ENCODE measurements at regions not wholly inside any gene's neighbourhood (a gene's known extent, or its start where the extent isn't known, plus 50 kb on each side); places are given as distances from the start of the nearest gene placed in this dataset.

DNA sequence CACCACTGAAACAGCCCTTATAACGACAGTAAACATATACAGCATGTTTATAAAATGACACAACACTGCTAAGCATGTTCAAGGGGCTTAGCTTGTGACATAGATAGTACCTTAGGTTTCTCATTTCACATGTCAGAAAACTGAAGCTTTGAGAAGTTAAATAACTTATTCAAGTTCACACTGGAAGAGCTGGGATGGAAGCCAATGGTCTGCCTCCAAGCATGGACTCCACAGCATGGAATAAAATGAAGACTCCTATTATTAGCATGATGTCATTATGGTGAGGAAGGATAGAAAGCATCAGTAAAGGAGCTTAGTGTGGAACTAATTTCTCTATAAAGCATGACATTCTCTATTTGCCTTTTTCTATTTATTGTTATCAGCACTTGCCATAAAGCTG is 316.7 kb downstream of the PLK2 start:
- TF ChIP-seq CTCF (IDR thresholded peaks at IDR 0.05; ENCODE audit: insufficient read depth, low read depth, low read length) (no peak), EZH2 (IDR thresholded peaks at IDR 0.05; ENCODE audit: insufficient read depth, low read length) (no peak)
- no peaks in the 10 kb centered on the region for H3K4me1 ChIP-seq (ENCODE audit: insufficient read depth, low read length)
- no peaks in the 10 kb centered on the region for H3K9me3 Mint-ChIP-seq (ENCODE audit: unreplicated experiment)

GRCh38 chr5:58138791-58139190 is 321.1 kb downstream of the PLK2 start:
- Histone ChIP-seq H3K79me2 (ENCODE audit: insufficient read depth, low read length) (no peaks in the 10 kb centered on the region), H3K27ac (ENCODE audit: low read depth, low read length) (no peak overlapping the region), H4K20me1 (ENCODE audit: insufficient read depth, low read length) (no peaks in the 10 kb centered on the region), H3K9ac (ENCODE audit: low read length) (no peak overlapping the region), H3K27me3 (ENCODE audit: insufficient read depth, low read length) (no peaks in the 10 kb centered on the region), H3K4me3 (ENCODE audit: insufficient read depth, low read depth, low read length) (no peak overlapping the region), H3K4me2 (ENCODE audit: low read length) (no peak overlapping the region), H3K36me3 (ENCODE audit: insufficient read depth, low read length) (no peaks in the 10 kb centered on the region), H3K9me3 (ENCODE audit: insufficient read depth, low read depth, low read length) (no peaks in the 10 kb centered on the region), H2AFZ (ENCODE audit: low read depth, low read length) (no peak overlapping the region), H3K4me1 (ENCODE audit: insufficient read depth, low read length) (peaks cover 11% of the 10 kb centered on the region)
- no peak for FAIRE-seq
- no peak for DNase-seq (ENCODE audit: low read depth)
- TF ChIP-seq CTCF (IDR thresholded peaks at IDR 0.05; ENCODE audit: insufficient read depth, low read depth, low read length): no peak
- TF ChIP-seq EZH2 (IDR thresholded peaks at IDR 0.05; ENCODE audit: insufficient read depth, low read length): no peak
- Mint-ChIP-seq H3K27me3 (ENCODE audit: low read depth, unreplicated experiment) (no peaks in the 10 kb centered on the region), H3K9me3 (ENCODE audit: unreplicated experiment) (no peaks in the 10 kb centered on the region), H3K27ac (ENCODE audit: unreplicated experiment) (no peak overlapping the region), H3K4me3 (ENCODE audit: unreplicated experiment) (no peak overlapping the region), H3K4me1 (ENCODE audit: low read depth, unreplicated experiment) (peaks cover 9% of the 10 kb centered on the region), H3K36me3 (ENCODE audit: low read depth, unreplicated experiment) (no peaks in the 10 kb centered on the region)

More for the DNA sequence above, 316.7 kb downstream of the PLK2 start:
- Mint-ChIP-seq H3K4me3 (ENCODE audit: unreplicated experiment) (no peak overlapping the region), H3K36me3 (ENCODE audit: low read depth, unreplicated experiment) (no peaks in the 10 kb centered on the region), H3K27ac (ENCODE audit: unreplicated experiment) (no peak overlapping the region), H3K27me3 (ENCODE audit: low read depth, unreplicated experiment) (no peaks in the 10 kb centered on the region), H3K4me1 (ENCODE audit: low read depth, unreplicated experiment) (no peaks in the 10 kb centered on the region)
- Histone ChIP-seq H3K36me3 (ENCODE audit: insufficient read depth, low read length) (no peaks in the 10 kb centered on the region), H3K4me2 (ENCODE audit: low read length) (no peak overlapping the region), H3K9ac (ENCODE audit: low read length) (no peak overlapping the region), H3K4me3 (ENCODE audit: insufficient read depth, low read depth, low read length) (no peak overlapping the region), H3K27ac (ENCODE audit: low read depth, low read length) (no peak overlapping the region), H3K27me3 (ENCODE audit: insufficient read depth, low read length) (no peaks in the 10 kb centered on the region), H2AFZ (ENCODE audit: low read depth, low read length) (no peak overlapping the region), H4K20me1 (ENCODE audit: insufficient read depth, low read length) (no peaks in the 10 kb centered on the region), H3K79me2 (ENCODE audit: insufficient read depth, low read length) (no peaks in the 10 kb centered on the region), H3K9me3 (ENCODE audit: insufficient read depth, low read depth, low read length) (no peaks in the 10 kb centered on the region)
- DNase-seq (ENCODE audit: low read depth): no peak
- FAIRE-seq: no peak

GRCh38 chr5:58136406-58136805 is 323.5 kb downstream of the PLK2 start:
- peaks cover 11% of the 10 kb centered on the region for H3K4me1 ChIP-seq (ENCODE audit: insufficient read depth, low read length)
- FAIRE-seq: no peak
- no peak overlapping the region for H3K9ac ChIP-seq (ENCODE audit: low read length)
- no peaks in the 10 kb centered on the region for H3K27me3 Mint-ChIP-seq (ENCODE audit: low read depth, unreplicated experiment)
- H3K27ac Mint-ChIP-seq (ENCODE audit: unreplicated experiment): no peak overlapping the region
- no peaks in the 10 kb centered on the region for H3K9me3 Mint-ChIP-seq (ENCODE audit: unreplicated experiment)
- no peak overlapping the region for H2AFZ ChIP-seq (ENCODE audit: low read depth, low read length)
- no peak overlapping the region for H3K27ac ChIP-seq (ENCODE audit: low read depth, low read length)
- peaks cover 9% of the 10 kb centered on the region for H3K4me1 Mint-ChIP-seq (ENCODE audit: low read depth, unreplicated experiment)
- TF ChIP-seq CTCF (IDR thresholded peaks at IDR 0.05; ENCODE audit: insufficient read depth, low read depth, low read length): no peak
- no peak for TF ChIP-seq EZH2 (IDR thresholded peaks at IDR 0.05; ENCODE audit: insufficient read depth, low read length)
- H3K4me3 Mint-ChIP-seq (ENCODE audit: unreplicated experiment): no peak overlapping the region
- no peak for DNase-seq (ENCODE audit: low read depth)
- H3K36me3 Mint-ChIP-seq (ENCODE audit: low read depth, unreplicated experiment): no peaks in the 10 kb centered on the region
- no peaks in the 10 kb centered on the region for H3K36me3 ChIP-seq (ENCODE audit: insufficient read depth, low read length)
- no peak overlapping the region for H3K4me2 ChIP-seq (ENCODE audit: low read length)
- H3K4me3 ChIP-seq (ENCODE audit: insufficient read depth, low read depth, low read length): no peak overlapping the region
- no peaks in the 10 kb centered on the region for H3K9me3 ChIP-seq (ENCODE audit: insufficient read depth, low read depth, low read length)
- H4K20me1 ChIP-seq (ENCODE audit: insufficient read depth, low read length): no peaks in the 10 kb centered on the region
- H3K79me2 ChIP-seq (ENCODE audit: insufficient read depth, low read length): no peaks in the 10 kb centered on the region
- no peaks in the 10 kb centered on the region for H3K27me3 ChIP-seq (ENCODE audit: insufficient read depth, low read length)
